ENCODE measurements at regions not wholly inside any gene's neighbourhood (a gene's known extent, or its start where the extent isn't known, plus 50 kb on each side); places are given as distances from the start of the nearest gene placed in this dataset.

DNA sequence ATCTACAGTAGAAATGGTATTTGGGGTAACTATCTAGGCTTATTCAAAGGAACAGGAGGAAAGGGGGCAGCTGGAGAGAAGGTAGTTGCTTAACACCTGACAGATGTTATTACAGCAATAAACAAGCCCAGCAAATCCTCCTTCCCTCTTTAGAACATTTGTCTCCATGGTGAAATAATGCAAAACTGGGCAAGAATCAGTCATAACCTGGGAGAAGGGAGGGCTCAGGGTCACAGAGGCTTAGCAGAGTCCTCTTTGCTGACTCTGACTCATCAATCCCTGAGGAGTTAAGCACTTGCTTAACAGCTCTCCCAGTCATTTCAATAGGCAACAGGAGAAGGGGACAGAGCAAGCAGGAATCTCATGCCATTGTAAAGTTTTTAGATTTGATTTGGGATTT is 230.3 kb downstream of the IBTK start:
- TF ChIP-seq ELF4 (IDR thresholded peaks at IDR 0.05) (no peak), ZNF384 (IDR thresholded peaks at IDR 0.05) (no peak), FOXM1 (IDR thresholded peaks at IDR 0.05; ENCODE audit: borderline replicate concordance) (no peak), FOXK2 (IDR thresholded peaks at IDR 0.05) (no peak), SP1 (IDR thresholded peaks at IDR 0.05) (no peak), NFRKB (IDR thresholded peaks at IDR 0.05) (no peak), ARNT (IDR thresholded peaks at IDR 0.05) (no peak), HDGF (IDR thresholded peaks at IDR 0.05; ENCODE audit: borderline replicate concordance) (no peak), TARDBP (IDR thresholded peaks at IDR 0.05) (no peak), LEF1 (IDR thresholded peaks at IDR 0.05; ENCODE audit: borderline replicate concordance) (no peak), BHLHE40 (IDR thresholded peaks at IDR 0.05; ENCODE audit: borderline replicate concordance) (no peak)
- TF ChIP-seq, protein P1, sequence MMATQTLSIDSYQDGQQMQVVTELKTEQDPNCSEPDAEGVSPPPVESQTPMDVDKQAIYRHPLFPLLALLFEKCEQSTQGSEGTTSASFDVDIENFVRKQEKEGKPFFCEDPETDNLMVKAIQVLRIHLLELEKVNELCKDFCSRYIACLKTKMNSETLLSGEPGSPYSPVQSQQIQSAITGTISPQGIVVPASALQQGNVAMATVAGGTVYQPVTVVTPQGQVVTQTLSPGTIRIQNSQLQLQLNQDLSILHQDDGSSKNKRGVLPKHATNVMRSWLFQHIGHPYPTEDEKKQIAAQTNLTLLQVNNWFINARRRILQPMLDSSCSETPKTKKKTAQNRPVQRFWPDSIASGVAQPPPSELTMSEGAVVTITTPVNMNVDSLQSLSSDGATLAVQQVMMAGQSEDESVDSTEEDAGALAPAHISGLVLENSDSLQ (IDR thresholded peaks at IDR 0.05) = no peak
